ENCODE measurements at regions not wholly inside any gene's neighbourhood (a gene's known extent, or its start where the extent isn't known, plus 50 kb on each side); places are given as distances from the start of the nearest gene placed in this dataset.

GRCh38 chr2:57981083-57981768 lies 65.4 kb upstream of the VRK2 start:
- H3K4ac ChIP-seq (ENCODE audit: low read depth, low read length) = no peak overlapping the region
- H3K27me3 ChIP-seq (ENCODE audit: insufficient read depth, low read length) = no peaks in the 10 kb centered on the region; the same call in 1 of the 2 replicates
- H3T11ph ChIP-seq (ENCODE audit: low read length) = no peak overlapping the region
- H4K20me1 ChIP-seq (ENCODE audit: control insufficient read depth, insufficient read depth, insufficient read length) = no peaks in the 10 kb centered on the region
- no peak overlapping the region for H3K23ac ChIP-seq (ENCODE audit: insufficient read length, low read depth, low read length)
- no peaks in the 10 kb centered on the region for H3K79me2 ChIP-seq (ENCODE audit: insufficient read depth, low read length)
- H3K14ac ChIP-seq (ENCODE audit: insufficient read depth, low read length) = no peak overlapping the region
- H2BK12ac ChIP-seq (ENCODE audit: insufficient read length, low read depth, low read length) = no peak overlapping the region
- no peak overlapping the region for H2BK15ac ChIP-seq (ENCODE audit: low read depth, low read length)
- H3K23me2 ChIP-seq (ENCODE audit: insufficient read length, low read depth, low read length, poor library complexity, severe bottlenecking) = no peaks in the 10 kb centered on the region
- H2AK5ac ChIP-seq (ENCODE audit: insufficient read length, low read length) = no peak overlapping the region
- Mint-ChIP-seq H3K27me3 (ENCODE audit: low read depth) (no peaks in the 10 kb centered on the region), H3K36me3 (ENCODE audit: insufficient read depth in 1 of 3, low read depth in 3 of 3) (peaks cover 3 to 22% (median 6%) of the 10 kb centered on the region in 3 experiments; a peak in 4 of 7 replicates), H3K4me3 (no peak overlapping the region), H3K4me1 (peaks cover 14% of the 10 kb centered on the region in 2 experiments), H3K9me3 (peaks cover 0 to 12% of the 10 kb centered on the region in 2 experiments; a peak in 2 of 5 replicates), H3K27ac (0 out of 7 replicates have a peak overlapping the region, but pooled peaks of 1 of the 3 experiments have one; percentile 12)
- H4K8ac ChIP-seq (replicated peaks; ENCODE audit: insufficient read length, low read depth, low read length) = no peak overlapping the region
- H3K79me1 ChIP-seq (ENCODE audit: insufficient read depth, low read depth, low read length, poor library complexity, severe bottlenecking) = no peaks in the 10 kb centered on the region
- H2BK120ac ChIP-seq (ENCODE audit: low read depth, low read length, poor library complexity, severe bottlenecking) = no peak overlapping the region
- no peak overlapping the region for H3K27ac ChIP-seq (ENCODE audit: insufficient read length, low read depth, low read length)
- H3K4me2 ChIP-seq (ENCODE audit: insufficient read depth, insufficient read length, low read length) = no peak overlapping the region
- H3K4me1 ChIP-seq (ENCODE audit: insufficient read depth, low read length) = no peaks in the 10 kb centered on the region
- H2BK20ac ChIP-seq (ENCODE audit: low read depth, low read length, poor library complexity, severe bottlenecking) = no peak overlapping the region
- no peak for TF ChIP-seq CTCF (conservative IDR thresholded peaks at IDR 0.05)
- H2BK5ac ChIP-seq (ENCODE audit: insufficient read length, low read length) = no peak overlapping the region
- H3K18ac ChIP-seq (ENCODE audit: insufficient read length, low read depth, low read length) = no peak overlapping the region
- DNase-seq = no peak
- no peak overlapping the region for H4K91ac ChIP-seq (ENCODE audit: insufficient read length, low read depth, low read length)
- WGBS (ENCODE audit: extremely low coverage, insufficient read length, low lambda C conversion rate) = no CpG with 5 or more reads among the region's 1 CpG
- no peak overlapping the region for H3K56ac ChIP-seq (ENCODE audit: insufficient read length, low read depth, low read length)
- no peak overlapping the region for H4K5ac ChIP-seq (ENCODE audit: insufficient read length, low read depth, low read length)
- H3K9me3 ChIP-seq (ENCODE audit: control insufficient read depth, low read depth, low read length) = no peaks in the 10 kb centered on the region
- H2AFZ ChIP-seq (ENCODE audit: low read length) = no peak overlapping the region
- H3K9ac ChIP-seq (ENCODE audit: extremely low read depth, insufficient read length, low read length) = no peak overlapping the region

All from H9 (cell line).